Dedifferentiated amniotic fluid mesenchymal stem cell (primary cell): ENCODE measurements at regions not wholly inside any gene's neighbourhood (a gene's known extent, or its start where the extent isn't known, plus 50 kb on each side); places are given as distances from the start of the nearest gene placed in this dataset.
"Not testable (repeated sequence)": the region's sequence is repeated elsewhere in the genome, so short reads cannot be mapped to it uniquely, and the experiment has no call there.

Source experiments
- DNase-seq: peaks from one replicate; pipeline ENCODE4 v3.0.0-alpha.2; 2016; ENCODE audit errors: extremely low spot score

DNA sequence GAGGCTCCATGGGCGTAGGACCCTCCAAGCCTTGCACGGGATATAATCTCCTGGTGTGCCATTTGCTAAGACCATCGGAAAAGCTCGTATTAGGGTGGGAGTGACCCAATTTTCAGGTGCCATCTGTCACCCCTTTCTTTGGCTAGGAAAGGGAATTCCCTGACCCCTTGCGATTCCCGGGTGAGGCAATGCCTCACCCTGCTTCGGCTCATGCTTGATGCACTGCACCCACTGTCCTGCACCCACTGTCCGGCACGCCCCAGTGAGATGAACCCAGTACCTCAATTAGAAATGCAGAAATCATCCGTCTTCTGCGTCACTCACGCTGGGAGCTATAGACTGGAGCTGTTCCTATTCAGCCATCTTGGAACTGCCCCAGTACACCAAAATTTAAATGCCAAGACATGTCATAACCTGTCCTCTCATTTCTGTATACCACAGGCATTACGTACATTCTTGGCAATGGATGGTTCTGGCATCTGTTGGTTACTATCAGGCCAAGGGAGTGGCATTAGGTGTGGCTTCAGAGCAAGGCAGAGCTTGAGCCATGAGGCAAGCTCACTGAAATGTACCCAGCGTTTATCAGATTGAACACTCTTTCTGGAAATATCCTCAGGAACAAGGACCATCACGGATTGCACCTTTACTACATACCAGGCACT, 95.4 kb upstream of the GALNT18 start:
- no peak for DNase-seq

DNA sequence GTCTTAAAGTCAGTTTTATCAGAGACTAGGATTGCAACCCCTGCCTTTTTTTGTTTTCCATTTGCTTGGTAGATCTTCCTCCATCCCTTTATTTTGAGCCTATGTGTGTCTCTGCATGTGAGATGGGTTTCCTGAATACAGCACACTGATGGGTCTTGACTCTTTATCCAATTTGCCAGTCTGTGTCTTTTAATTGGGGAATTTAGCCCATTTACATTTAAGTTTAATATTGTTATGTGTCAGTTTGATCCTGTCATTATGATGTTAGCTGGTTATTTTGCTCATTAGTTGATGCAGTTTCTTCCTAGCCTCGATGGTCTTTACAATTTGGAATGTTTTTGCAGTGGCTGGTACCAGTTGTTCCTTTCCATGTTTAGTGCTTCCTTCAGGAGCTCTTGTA, 93.3 kb upstream of the GALNT18 start:
- not testable (repeated sequence) for DNase-seq

DNA sequence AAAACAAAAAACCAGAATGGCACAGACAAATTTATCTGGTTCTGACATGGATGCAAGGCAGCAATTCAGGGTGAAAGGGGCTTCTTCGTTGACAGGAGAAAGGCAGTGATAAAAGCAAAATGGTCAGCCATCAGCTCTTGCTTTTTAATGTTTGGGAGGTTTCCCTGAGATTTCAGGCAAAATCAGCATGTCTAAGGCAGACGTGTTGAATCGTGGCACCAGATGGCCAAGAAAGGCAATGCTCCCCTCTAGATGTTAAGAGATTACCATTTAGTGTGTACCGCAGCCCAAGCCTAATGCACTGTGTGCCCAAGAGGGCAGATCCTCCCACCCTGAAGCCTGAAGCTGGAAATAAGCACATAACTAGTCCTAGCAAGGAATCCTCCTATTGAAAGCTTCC, 88.8 kb upstream of the GALNT18 start:
- no peak for DNase-seq

DNA sequence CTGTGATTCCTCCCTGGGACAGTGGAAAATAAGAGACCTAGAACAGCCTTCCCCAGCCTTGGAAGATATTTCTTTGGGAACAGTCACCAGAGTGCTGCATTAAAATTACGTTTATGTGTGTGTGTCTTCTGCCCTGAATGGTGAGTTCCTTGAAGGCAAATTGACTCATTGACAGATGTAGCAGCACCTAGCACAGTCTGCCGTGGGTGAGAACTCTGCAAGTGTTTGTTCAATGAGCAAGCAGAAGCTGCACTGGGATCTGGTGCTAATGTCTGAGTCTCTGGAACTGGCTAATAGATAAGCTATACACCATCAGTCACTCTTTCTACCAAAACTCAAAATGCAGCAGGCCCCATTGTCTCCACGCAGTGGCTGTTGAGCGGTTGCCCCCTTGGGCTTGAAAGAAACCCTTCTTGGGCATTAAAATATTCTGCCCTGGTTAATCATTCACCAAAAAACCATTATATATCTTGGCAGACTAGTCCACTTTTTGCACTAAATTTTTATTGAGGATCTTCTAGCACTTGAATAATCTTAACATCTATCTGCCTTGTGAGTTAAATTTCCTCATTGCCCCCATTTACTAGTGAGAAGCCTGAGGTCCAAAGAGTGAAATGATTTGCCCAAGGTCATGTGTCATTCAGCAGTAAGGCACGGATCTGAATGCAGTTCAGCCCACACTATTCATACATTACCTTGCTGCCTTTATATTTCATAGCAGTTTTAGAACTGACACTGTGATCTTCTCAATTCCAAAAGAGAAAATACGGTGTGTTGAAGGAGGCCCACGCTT, 87.8 kb upstream of the GALNT18 start:
- no peak for DNase-seq

DNA sequence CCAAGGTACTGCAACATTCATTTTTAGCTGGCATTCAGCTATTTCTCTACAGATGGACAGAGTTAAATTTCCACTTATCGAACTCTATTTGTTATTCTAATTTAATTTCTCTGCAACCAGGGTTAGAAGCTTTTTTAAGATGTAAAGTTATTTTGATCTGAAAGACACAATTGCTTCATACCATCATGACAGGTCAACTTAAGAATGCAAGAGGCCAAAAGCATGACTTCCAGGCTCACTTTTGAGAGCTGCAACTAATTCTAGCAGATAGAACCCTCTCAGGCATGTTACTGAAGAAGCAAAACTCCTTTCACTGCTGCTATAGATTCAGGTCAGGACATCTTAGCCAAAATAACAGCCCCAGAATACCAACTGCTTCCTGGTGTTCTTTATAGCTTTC, 86.5 kb upstream of the GALNT18 start:
- no peak for DNase-seq

DNA sequence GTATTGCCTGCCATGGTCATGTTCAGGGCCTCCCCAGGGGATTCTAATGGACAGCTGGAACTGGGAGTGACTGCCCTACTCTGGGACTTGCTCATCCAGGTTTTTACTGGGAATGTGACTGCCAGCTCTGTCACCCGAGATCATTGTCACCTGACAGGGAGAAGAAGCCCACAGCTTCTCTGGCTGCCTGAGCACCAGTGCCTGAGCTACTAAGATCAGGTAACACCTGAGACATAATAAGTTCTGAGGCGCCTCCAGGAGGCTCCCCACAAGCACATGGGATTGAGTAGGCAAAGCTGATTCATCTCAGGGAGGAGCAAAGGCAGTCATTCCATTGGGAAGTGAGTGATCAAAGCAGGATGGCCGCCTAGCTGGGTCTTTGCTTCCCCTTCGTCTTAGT, 84.2 kb upstream of the GALNT18 start:
- DNase-seq, result no peak

DNA sequence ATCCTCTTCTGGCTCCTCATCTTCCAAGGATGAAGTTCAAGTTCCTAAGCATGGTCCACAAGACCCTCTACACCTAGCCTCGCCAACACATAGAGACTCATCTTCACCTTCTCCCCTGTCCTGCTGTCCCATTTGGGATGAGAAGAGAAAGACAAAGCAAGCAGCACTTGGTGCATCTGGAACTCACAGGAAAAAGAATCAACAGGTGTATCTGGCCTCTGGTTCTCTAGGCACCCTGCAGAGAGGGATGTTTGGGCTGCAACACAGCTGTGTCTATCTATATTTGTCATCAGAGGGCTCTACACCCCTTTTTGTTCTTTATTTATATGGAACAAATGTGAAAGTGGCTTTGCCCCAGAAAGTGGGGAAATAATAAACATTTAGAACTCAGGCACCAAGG, 82.1 kb upstream of the GALNT18 start:
- no peak for DNase-seq

DNA sequence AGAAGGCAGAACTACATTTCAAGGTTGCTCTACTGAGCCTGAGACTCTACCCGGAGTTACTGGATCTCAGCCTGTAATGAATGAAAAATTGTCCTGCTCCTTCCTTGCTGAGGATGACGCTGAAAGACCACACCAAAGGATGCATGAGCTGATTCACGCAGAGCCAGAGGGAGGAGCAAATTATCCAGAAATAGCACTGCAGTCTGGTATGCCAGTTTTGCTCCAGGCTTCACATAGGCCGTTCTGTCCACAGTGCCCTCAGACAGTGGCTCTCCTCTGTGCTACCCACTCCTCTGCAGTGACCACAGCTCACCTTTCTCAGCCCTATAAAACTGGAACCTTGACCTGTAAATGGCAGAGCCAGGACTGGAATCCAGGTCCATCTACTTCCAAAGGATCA, 79.3 kb upstream of the GALNT18 start:
- no peak for DNase-seq

DNA sequence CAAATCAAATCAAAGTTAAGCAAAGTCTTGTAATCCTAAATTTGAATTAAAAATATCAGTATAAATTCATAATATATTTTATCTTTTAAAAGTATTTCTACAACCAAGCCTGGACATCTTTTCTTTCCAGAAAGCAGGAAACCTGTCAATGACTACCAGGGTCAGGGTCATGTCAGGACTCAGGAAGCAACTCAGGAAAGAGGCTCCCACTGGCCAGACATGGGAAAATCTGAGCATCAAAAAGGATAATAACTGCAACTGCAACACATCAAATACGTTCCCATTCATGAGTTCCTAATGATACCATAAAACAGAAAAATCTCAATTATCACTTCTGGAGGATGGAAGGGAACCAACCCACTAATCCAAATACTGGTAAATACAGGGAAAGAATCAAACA, 76.0 kb upstream of the GALNT18 start:
- DNase-seq, result no peak

DNA sequence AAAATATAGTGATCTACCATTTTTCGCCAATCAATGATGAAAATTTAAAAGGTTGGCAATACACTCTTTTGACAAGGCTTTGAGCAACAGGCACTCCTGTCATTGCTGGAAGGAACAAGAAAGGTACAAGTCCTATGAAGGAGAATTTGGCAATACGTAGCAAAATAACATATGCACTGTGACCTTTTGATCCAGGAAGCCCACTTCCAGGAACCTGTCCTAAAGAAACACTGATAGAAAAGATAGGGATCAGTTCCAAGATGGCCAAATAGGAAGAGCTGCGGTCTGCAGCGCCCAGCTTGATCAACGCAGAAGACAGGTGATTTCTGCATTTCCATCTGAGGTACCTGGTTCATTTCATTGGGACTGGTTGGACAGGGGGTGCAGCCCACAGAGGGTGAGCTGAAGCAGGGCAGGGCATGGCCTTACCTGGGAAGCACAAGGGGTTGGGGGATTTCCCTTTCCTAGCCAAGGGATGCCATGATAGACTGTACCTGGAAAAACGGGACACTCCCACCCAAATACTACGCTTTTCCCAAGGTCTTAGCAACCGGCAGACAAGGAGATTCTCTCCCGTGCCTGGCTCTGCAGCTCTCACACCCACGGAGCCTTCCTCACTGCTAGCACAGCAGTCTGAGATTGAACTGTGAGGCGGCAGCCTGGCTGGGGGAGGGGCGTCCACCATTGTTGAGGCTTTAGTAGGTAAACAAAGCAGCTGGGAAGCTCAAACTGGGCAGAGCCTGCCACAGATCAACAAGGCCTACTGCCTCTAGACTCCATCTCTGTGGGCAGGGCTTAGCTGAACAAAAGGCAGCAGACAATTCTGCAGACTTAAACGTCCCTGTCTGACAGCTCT, 69.7 kb upstream of the GALNT18 start:
- no peak for DNase-seq

DNA sequence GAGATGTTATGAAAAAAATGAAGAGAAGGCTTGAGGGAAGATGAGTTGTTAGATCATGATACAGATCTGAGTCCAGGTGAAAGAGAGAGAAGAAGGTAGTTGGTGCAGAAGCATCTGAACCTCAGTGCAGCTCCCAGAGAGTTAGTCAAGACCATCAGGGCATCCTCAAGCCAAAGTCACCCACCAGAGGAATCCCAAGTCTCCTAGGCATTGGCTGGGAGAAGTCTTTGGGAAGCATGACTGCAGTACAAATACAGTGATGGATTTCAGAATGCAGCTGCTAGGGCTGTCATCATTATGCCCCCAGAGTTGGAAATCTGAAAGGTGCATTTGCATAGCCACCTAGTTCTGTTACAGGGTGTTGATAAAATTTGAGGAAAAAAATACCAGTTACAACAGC, 59.7 kb upstream of the GALNT18 start:
- DNase-seq, result no peak

DNA sequence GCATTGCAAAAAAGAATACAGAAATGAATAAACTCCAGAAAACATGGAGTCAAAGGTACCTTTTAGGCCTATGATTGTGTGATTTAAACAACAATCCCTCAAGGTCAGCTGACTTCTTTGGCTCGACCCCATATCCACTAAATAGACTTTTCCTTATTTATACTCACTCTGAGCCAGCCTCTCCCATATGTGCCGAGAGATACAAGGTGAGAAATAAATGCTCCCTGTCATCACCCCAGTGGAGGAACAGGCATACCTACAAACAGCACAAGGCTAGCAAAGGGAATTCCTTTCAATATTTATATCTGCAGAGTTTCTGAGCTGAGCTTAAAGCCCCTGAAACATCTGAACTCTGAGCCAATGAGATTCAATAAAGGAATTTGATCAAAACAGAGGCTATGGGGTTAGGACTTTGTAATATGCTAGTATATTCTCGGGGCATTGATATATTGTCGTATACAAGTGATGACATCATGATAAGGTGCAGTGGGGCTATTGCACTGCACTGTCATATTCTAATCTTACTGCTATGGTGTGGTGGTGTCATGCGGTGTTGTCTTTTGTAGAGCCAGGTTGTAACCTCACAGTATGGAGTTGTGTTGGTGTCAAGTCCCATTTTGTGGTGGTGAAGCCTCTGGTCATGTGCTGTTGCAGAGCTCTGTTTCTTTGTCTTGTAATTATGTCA, 56.0 kb upstream of the GALNT18 start:
- DNase-seq, result no peak

DNA sequence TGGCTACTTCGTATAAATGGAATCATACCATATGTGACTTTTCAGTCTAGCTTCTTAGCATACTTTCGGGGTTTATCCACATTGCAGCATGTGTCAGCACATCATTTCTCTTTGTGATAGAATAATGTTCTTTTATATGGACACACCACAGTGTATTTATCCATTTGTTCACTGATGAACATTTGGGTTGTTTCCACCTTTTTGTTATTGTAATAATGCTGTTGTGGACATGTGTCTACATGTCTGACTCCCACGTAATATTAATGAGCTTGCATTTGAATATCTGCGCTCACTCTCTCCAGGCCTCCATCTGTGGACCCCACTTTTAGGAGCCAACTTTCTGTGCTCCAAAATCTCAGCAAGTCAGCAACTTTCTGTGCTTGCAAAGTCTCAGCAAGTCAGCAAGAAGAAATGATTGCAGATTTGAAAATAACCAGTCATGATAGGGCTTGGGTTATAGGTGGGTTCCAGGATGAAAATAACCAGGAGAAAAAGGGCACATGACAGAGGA, 53.9 kb upstream of the GALNT18 start:
- DNase-seq, result no peak

DNA sequence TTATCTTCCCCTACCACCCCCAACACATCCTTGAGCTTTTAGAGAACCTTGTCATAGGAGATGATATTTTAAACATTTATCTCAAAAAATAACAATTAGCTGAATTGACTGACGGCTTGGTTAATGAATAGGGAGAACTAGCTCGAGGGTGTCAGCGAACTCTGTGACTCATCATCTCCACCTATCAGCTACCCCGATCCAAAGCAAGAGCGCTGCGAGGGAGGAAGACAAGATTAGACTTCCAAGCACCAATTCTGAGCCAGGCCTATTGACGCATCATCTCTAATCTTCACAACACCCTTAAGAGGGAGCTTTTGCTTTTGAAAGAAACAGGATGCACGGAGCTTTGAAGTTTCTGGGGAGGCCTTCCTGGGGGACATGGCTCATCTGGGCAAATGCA, 51.0 kb upstream of the GALNT18 start:
- no peak for DNase-seq

DNA sequence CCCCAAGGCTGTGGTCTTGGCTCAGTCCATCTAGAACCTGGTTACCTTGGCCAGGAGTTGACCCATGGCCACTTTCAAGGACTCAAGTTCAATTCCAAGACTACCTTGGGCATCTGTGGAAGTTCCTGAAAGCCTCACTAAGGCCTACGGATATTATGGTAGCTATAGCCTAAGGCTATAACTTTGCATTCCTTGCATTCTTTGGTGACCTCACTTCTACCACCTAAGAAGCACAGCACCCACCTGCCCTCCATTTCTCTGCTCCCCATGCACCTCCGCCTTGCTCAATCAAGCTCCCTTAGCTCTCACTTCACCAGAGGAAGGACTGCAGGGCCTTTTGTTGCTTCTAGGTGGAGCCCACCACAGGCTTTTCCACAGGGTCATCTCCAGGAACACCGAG, 50.3 kb upstream of the GALNT18 start:
- no peak for DNase-seq
